Stimulated activated CD4-positive, alpha-beta T cell treated with anti-CD3 and anti-CD28 coated beads, TNF-alpha, amount 100 ng/mL, for 24 hours (primary cell): ENCODE measurements at regions not wholly inside any gene's neighbourhood (a gene's known extent, or its start where the extent isn't known, plus 50 kb on each side); places are given as distances from the start of the nearest gene placed in this dataset.
"Not testable (repeated sequence)": the region's sequence is repeated elsewhere in the genome, so short reads cannot be mapped to it uniquely, and the experiment has no call there.

ENCODE experiments used
- DNase-seq, 3 experiments: peaks; one replicate each; pipeline ENCODE4 v3.0.0-alpha.2; 2020; ENCODE audit warnings: low read depth in 3 of 3

DNA sequence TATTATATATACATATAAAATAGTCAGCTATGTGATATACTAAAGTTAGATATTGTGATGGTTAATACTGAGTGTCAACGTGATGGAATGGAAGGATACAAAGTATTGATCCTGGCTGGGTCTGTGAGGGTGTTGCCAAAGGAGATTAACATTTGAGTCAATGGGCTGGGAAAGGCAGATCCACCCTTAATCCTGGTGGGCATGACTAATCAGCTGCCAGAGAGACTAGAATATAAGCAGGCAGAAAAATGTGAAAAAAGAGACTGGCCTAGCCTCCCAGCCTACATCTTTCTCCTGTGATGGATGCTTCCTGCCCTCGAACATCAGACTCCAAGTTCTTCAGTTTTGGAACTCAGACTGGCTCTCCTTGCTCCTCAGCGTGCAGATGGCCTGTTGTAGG, 321.6 kb upstream of the NT5E start:
- not testable (repeated sequence) for DNase-seq

DNA sequence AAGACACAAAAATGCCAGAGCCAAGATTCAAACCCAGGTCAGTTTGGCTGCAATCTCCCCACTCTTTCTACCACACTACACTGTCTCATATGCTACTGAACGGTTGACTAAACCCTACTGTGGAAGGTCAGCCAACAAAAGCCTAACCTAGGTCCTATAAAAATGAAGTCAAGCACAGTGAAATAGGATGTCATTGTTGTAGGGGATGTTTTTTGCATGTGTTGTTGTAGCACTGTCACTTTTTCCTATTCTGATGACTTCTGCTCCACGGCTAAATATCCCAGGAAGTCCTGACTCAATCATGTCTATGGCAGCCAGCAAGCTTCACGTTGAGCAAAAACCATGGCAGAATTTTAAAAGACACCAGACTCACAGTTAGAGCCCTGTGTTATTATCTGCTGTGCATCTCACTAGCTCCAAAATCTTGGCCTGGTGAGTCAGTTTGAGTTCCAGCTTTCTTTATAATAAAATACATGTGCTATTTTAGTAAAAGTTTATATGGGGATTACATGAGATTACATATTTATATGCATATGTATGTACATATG, 322.1 kb upstream of the NT5E start:
- no peak for DNase-seq

DNA sequence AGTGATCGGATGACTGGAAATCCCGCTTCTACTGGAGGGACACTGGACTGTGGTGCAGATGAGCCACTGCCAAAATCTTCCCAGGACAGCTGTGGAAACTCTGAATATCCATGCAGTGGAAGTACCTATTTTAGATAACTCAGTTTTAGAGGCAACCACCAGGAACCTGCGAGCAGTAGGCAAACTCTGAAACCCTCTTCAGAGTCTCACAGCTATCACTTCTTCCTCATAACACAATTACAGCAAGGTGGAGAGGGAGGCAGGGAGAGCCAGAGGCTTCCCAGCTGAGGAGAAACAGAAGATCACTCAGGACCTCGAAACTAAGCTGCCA, 322.8 kb upstream of the NT5E start:
- no peak for DNase-seq

DNA sequence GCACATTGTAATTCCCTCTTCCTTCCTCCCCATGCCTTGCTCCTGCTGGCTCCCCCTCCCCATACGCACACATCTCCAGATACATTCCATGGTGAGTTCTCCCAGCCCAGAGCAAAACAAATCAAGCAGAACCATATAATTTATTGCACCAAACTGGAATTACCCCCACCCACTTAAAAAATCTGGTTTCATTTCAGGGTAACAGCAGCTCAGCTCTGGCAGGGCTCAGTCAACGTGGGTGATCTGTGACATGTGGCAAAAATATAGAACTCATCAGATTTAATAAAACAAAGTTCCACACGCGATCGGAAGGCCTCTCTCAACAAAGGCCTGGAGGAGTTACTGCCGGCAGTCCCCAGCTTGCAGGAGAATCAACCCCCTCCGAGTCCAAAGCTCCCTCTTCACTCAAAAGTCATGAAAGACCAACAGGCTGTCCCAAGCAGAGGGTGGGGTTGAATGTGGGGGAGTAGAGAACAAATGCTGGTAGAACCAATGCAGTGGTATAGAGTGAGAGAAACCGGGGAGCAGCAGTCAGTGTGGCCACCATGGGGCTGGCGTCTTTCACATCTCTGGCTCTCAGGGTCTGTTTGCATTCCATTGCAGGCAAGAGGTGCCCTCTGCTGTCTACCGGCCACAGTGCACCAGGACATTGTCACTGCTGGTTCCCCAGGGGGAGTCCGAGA, 323.3 kb upstream of the NT5E start:
- DNase-seq, result no peak

DNA sequence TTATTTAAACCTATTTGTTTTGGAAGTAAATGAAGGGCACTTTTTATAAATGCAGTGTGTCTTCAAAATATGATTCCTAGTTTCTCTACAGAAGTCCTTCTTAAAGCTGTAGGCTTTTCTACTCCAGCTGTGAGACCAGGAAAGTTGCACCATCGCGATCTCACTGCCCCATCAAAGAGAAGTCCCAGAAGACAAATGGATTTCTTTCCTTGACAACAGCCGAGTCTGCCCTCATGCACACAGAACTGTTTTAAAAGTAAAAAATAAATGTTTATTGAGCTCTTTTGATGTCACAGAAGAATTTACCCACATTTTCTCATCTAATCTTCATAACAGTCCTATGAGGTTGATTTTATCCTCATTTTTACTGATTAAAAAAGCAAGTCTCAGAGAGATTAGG, 324.4 kb upstream of the NT5E start:
- DNase-seq, result no peak

DNA sequence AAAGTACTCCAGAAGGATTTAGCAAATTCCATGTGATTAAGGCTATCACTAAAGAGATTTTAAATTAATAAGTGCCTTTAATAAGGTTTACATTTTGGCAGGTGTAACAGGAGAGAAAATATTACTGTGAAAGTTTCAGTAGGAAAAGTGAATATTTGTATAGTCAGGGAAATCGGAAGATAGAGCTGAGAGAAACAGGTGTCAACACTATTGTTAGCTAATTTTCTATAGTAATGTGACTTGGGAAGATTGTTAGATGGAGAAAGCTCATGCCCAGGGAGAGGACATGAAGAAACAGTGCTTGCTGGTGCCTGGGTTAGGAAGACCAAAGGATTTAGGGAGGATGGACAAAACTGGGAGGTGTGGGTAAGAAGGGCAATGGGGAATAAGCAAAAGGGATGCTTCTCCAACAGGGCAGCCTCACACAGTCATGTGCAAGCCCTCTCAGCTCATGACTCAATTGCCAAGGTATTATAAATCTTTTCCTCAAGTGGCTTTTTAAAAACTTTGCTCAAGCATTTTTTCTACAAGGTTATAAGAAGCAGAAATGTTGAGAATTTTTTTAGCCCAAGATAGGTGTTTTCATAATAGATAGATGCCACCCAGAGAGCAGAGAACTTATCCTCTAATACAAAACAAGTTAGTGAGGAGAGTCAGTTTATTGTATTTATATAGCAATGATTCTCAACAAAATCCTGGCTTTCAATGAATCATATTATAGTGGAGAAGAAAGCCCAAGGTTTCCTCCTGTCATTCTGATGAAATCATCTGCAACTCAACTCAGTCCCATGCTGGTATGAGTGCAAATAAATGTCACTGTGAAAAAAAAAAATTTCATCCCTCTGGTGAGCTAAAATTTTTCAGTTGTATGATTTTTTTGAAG, 325.2 kb upstream of the NT5E start:
- DNase-seq, result no peak

DNA sequence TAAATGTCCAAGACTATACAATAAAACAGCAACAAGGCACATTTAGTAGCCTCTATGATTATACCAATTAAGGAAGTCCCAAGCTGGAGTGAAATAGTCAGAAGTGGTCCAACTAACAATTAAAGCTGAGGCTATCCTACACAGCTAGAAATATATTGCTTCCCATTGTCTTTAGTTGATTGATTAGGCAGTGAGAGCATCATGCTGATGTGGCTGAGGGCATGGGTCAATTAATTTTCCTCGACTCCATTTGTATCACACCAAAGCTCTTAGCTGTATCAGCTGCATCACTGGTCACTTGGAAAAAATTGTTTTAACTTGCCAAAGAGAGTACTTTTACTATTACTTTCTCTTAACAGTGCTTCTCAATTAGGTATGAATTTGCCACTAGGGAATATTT, 328.7 kb upstream of the NT5E start:
- DNase-seq, result no peak

DNA sequence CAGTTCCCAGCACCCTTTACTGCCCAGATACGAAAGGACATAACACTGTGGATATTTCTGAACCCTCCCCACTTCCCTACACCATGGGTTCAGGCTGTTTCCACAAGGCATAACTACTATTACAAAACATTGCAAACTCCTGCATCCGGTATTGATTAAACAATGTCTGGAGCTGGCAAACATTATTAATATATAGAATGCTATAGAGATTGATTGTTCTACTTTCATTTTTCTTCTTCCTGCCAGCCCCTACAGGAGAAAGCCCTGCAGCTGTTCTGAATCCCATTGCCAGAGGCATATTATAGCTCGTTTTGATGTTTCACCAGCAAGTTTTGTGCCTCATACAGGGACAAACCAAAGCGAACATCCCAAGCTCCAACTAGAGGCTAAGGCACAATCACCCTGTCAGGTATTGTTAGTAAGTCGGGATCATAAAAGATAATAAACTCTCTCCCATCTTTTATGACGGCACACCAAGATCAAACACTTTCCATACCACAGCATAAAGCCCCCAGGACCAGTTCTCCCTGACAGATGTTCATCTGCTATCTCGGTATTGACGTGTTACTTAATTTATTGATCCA, 331.1 kb upstream of the NT5E start:
- DNase-seq, result no peak

DNA sequence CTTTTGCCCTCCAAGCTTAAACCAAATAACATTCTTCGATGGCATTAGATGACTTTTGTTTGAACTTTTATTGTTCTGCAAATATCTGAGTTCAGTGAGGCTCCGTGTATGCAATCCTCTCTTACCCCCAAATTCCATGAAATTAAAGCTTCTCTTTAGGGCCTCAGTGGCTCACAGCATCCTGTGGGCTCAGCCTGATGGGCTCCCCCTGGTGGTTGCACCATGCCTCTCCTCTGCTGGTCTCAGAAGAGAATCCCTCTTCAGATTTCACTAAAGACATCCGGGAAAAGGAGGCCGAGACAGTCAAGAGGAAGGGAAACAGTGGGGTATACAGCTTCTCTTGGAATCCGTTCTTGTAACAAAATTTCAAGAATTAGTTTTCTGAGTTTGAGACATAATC, 331.6 kb upstream of the NT5E start:
- no peak for DNase-seq

DNA sequence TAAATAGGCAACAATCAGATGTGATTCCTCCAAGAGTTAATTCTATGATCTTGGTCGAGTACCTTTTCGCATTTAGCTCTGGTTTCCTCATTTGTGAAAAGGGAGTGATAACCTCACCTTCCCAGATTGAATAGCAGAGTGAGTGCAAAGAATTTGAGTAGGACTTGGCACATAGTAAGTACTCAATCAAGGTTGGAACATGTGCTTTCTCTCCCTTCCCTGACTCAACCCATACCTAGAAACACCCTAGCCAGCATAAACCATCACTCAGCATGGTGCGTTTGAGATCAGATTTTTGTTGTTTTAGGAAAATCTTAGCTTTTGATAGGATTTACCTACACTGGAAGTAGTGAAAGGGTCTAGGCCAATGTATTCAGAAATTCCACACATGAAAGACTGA, 333.4 kb upstream of the NT5E start:
- no peak for DNase-seq

DNA sequence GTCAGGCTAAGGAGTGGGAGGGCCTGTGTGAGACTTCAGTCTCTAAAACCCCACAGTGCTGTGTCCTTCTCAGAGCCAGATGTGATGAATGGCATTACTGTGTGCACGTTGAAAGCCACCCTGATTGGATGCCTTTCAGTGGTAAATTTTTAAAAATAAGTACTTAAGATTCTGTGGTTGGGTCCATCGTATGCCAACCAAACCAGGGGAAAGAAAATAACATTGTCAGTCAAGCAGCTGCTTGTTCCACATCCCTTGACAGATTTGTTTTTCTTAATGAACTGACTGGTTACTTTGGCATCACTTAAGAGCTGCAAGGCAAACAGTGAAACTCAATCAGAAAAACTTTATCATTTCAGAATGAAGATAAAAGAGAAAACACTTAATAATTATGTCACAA, 334.0 kb upstream of the NT5E start:
- DNase-seq, result no peak

DNA sequence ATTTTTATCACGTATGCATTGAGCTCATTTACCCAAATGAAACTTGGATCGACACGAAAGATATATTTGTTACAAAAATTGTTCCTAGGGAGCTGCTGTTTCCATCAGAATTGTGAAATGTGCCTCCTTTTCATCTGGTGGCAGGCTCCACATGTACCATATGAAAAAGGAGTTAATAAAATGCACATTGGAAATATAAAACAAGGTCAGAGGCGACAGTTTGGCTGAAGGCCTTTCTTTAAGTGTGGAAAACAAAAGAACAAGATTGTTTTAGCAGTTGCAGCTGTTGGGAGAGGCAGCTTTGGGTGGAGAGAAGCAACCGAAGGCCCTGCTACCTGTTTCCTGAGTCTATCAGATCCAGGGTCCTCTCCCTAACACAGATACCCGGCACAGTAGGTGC, 334.5 kb upstream of the NT5E start:
- DNase-seq, result no peak

DNA sequence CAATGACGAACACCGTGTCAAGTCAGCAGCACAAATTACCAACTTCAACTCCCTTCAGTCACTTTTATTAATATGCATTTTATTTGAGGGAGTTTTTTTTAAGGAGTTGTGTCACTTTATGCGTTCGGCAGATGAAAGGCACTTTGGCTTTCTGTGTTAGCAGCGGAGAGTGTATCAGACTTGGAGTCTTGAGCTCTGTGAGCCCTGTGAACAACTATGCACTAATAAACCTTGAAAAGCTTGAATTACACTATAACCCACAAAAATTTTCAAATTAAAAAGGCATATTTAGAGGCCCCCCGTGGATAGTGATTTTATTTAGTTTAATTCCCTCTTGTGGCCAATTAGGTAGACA, 335.3 kb upstream of the NT5E start:
- DNase-seq, result no peak

DNA sequence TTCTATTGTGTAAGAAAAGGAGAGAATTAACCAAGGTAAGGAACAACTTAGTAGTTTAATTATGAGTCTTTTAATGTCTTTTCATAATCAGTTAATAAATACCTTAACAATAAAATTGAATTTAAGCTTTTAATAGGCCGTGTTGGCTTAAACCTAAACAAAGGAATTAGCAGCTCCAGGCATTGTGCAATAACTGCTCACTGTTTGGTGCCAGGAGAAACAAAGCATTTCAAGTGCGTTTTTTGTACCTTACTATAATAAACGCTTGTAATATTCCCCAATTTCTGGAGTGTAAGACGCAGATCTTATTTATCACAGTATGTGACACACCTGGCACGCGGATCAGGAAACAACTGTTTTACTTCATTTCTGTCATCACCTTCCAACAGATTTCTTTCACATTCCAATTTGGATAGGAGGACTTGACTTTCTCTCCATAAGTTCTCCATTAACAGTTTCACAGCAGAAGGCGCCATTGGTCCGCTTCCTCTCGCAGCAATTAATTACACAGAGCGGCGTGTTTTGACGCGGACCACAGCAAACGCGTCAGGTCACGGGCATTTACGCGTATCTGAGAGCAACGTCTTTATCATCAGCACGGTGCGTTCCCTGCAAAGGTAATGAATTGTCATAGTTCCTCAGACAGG, 335.8 kb upstream of the NT5E start:
- DNase-seq, result no peak

DNA sequence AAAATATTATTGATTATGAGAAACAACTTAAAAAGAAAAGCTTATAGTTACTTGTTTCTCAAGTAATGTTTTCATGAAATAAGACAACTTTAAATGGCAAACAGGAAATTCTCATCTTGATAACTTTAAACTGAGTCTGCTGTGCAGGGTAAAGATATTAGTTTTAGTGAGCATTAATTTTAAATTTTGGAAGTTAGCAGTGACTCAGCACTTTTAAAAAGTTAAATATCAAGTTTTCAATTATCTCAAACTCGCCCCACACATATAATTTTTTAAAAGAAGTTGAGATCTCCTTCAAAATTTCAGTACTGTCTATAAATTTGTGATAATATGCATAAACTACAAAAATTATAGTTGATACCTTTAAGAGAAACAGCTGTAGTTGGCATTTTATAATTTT, 337.3 kb upstream of the NT5E start:
- DNase-seq, result no peak

DNA sequence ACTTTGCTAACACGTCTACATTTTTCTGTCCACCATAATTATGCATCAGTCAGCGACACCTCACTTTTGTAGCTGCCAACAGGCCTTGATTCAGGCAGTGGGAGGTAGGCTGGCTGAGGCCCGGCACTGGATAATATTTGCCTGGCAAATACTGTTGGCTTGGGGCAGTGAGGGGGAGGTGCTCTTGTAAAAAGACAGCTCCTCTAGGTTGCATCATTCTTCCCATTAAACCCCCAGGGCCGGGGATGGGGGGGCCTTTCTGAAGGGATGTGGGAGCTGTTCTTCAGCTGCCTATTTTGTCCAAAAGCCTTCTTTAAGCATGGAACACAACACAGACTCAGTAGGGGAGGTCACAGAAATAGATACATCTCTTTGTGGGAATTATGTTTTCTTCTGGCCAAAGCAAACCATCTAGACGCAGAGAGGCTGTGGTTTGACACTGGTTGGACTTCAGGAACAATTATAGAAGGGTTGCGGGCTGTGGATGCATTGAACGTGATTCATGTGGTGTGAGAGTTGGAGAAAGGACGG, 338.3 kb upstream of the NT5E start:
- no peak for DNase-seq

DNA sequence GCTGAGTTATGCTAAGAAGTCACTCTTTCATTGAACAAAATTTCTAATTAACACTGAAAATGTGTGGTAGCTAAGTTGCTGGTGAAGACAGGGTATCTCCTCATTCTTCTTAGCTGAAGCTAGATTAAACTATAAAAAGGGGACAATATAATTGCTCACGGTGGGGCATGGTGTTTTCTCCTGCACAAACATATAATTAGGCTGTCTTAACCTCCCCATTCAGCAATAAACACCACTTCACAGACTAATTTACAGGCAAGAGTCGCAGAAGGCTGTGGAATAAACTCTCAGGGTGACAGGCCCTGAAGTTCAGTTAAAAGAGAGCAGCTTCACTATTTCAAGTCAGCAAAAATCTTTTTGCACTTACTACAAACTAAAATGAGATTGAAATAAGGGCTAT, 338.9 kb upstream of the NT5E start:
- no peak for DNase-seq

DNA sequence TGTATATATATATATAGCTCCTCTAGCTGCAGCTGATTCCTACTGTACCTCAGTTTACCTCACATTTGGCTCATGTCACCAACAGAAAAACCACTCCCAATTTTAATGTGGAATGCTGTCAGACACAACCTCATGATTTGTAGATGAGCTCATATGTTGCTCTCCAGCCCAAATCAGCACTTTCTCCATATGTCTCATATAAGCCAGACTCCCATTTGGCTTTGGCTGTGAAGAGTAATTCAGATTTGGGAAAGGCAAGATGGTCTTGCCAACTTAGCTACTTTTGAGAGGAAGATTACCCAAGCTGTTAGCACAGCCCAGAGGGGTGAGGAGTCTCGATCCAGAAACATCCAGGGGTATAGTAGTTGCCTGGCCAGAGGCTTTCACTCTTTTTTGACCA, 342.2 kb upstream of the NT5E start:
- DNase-seq, result no peak

DNA sequence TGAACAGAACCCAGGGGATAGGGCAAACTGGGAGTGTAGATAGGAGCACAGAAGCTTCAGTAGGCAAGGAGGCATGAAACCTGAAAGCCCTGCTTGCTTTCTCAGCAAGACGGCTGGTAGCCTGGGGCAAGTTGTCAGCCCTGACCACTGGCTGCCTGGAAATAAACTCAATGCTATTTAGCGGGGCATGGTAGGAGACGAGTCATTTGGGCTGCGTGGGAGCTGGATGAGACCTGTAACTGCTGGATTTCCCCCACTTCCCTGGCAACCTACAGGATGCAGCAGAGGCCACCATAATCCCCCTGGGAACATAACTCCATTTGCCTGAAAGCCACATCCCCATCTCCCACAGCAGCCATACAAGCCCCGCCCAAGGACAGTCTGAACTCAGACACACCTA, 332.6 kb upstream of the TBX18 start:
- DNase-seq, result no peak

DNA sequence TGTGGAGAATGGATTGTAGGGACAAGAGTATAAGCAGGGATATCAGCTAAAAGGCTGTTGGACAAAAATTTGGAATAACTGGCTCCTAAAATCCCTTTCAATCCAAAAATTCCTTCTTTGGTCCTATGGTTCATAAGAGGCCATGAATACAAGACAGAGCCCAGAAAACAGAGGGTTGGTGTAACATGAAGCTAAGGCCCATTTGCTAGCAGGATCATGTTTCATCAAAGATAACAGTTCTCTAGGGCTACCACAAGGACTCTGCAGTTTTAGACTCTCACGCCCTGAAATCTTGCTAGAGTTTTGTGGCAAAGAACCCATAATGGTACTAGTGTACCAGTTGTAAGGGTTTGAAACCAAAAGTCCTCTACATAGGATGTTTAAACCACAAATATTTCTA, 327.8 kb upstream of the TBX18 start:
- no peak for DNase-seq

DNA sequence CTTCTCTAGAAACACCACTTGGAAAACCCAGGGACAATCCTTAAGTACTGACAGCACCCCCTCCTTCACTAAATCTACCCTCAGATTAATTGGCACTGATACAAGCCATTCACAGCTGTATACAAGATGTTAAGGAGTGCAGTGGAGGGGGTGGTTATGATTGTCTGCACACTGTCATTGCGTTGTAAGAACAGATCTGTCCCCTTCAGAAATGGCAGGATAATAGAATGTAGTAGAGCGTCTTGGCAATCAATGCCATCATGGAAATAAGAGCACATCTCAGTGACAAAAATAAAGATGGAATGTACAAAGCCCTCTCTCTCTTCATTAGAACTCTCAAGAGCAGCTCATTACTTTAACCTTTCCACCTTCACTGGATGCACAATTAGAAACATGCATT, 324.9 kb upstream of the TBX18 start:
- DNase-seq, result no peak

DNA sequence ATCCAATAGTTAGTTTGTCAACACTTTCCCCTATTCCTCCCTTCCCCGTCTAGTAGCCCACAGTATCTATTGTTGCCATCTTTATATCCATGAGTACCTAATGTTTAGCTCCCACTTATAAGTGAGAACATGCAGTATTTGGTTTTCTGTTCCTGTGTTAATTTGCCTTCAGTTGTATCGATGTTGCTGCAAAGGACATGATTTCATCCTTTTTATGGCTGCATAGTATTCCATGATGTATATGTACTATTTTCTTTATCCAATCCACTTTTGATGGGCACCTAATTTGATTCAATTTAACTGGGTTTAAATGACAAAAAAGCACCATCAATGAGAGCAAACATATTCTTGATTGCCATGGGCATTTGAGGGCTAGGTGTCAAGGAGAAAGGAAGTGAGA, 321.5 kb upstream of the TBX18 start:
- no peak for DNase-seq
